ENCODE measurements at regions not wholly inside any gene's neighbourhood (a gene's known extent, or its start where the extent isn't known, plus 50 kb on each side); places are given as distances from the start of the nearest gene placed in this dataset.

- TF ChIP-seq RAD21 (IDR thresholded peaks at IDR 0.05; ENCODE audit: low read depth) (no peak), CREB1 (IDR thresholded peaks at IDR 0.05; ENCODE audit: low read depth) (no peak), EP300 (IDR thresholded peaks at IDR 0.05; ENCODE audit: borderline replicate concordance) (no peak), YY1 (IDR thresholded peaks at IDR 0.05; ENCODE audit: low read depth) (no peak), FOXM1 (IDR thresholded peaks at IDR 0.05; ENCODE audit: borderline replicate concordance, low read depth) (no peak), TAF1 (IDR thresholded peaks at IDR 0.05; ENCODE audit: low read depth) (no peak), TEAD4 (IDR thresholded peaks at IDR 0.05) (no peak), CEBPB (IDR thresholded peaks at IDR 0.05) (no peak), TCF12 (IDR thresholded peaks at IDR 0.05; ENCODE audit: low read depth) (no peak), EGR1 (IDR thresholded peaks at IDR 0.05) (no peak), ZBTB7A (IDR thresholded peaks at IDR 0.05; ENCODE audit: low read depth) (no peak), NFIC (IDR thresholded peaks at IDR 0.05) (no peak)
- TF ChIP-seq, protein P1, sequence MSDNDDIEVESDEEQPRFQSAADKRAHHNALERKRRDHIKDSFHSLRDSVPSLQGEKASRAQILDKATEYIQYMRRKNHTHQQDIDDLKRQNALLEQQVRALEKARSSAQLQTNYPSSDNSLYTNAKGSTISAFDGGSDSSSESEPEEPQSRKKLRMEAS (IDR thresholded peaks at IDR 0.05) = no peak
- TF ChIP-seq, protein P2, sequence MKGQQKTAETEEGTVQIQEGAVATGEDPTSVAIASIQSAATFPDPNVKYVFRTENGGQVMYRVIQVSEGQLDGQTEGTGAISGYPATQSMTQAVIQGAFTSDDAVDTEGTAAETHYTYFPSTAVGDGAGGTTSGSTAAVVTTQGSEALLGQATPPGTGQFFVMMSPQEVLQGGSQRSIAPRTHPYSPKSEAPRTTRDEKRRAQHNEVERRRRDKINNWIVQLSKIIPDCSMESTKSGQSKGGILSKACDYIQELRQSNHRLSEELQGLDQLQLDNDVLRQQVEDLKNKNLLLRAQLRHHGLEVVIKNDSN (IDR thresholded peaks at IDR 0.05) = no peak
- TF ChIP-seq, protein P3, sequence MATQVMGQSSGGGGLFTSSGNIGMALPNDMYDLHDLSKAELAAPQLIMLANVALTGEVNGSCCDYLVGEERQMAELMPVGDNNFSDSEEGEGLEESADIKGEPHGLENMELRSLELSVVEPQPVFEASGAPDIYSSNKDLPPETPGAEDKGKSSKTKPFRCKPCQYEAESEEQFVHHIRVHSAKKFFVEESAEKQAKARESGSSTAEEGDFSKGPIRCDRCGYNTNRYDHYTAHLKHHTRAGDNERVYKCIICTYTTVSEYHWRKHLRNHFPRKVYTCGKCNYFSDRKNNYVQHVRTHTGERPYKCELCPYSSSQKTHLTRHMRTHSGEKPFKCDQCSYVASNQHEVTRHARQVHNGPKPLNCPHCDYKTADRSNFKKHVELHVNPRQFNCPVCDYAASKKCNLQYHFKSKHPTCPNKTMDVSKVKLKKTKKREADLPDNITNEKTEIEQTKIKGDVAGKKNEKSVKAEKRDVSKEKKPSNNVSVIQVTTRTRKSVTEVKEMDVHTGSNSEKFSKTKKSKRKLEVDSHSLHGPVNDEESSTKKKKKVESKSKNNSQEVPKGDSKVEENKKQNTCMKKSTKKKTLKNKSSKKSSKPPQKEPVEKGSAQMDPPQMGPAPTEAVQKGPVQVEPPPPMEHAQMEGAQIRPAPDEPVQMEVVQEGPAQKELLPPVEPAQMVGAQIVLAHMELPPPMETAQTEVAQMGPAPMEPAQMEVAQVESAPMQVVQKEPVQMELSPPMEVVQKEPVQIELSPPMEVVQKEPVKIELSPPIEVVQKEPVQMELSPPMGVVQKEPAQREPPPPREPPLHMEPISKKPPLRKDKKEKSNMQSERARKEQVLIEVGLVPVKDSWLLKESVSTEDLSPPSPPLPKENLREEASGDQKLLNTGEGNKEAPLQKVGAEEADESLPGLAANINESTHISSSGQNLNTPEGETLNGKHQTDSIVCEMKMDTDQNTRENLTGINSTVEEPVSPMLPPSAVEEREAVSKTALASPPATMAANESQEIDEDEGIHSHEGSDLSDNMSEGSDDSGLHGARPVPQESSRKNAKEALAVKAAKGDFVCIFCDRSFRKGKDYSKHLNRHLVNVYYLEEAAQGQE (IDR thresholded peaks at IDR 0.05; ENCODE audit: low read depth) = no peak
Measured at GRCh38 chr6:163965426-163966348, 551.2 kb downstream of the QKI start.

GRCh38 chr6:163964789-163965188 is 550.3 kb downstream of the QKI start:
- TF ChIP-seq TEAD4 (IDR thresholded peaks at IDR 0.05) (no peak), CREB1 (IDR thresholded peaks at IDR 0.05; ENCODE audit: low read depth) (no peak), TCF12 (IDR thresholded peaks at IDR 0.05; ENCODE audit: low read depth) (no peak), EP300 (IDR thresholded peaks at IDR 0.05; ENCODE audit: borderline replicate concordance) (no peak)
- TF ChIP-seq, protein P2 (IDR thresholded peaks at IDR 0.05) = no peak

- TF ChIP-seq CEBPB (IDR thresholded peaks at IDR 0.05) = no peak
- TF ChIP-seq TEAD4 (IDR thresholded peaks at IDR 0.05) = no peak
- TF ChIP-seq FOXM1 (IDR thresholded peaks at IDR 0.05; ENCODE audit: borderline replicate concordance, low read depth) = no peak
- TF ChIP-seq YY1 (IDR thresholded peaks at IDR 0.05; ENCODE audit: low read depth) = no peak
Measured at GRCh38 chr6:163963205-163964120, 548.9 kb downstream of the QKI start.

- TF ChIP-seq, protein P3 (IDR thresholded peaks at IDR 0.05; ENCODE audit: low read depth) = no peak
- TF ChIP-seq NFIC (IDR thresholded peaks at IDR 0.05) (no peak), EP300 (IDR thresholded peaks at IDR 0.05; ENCODE audit: borderline replicate concordance) (no peak), TEAD4 (IDR thresholded peaks at IDR 0.05) (no peak), RAD21 (IDR thresholded peaks at IDR 0.05; ENCODE audit: low read depth) (no peak), ZBTB7A (IDR thresholded peaks at IDR 0.05; ENCODE audit: low read depth) (no peak), EGR1 (IDR thresholded peaks at IDR 0.05) (no peak), TCF12 (IDR thresholded peaks at IDR 0.05; ENCODE audit: low read depth) (no peak), CEBPB (IDR thresholded peaks at IDR 0.05) (no peak)
- TF ChIP-seq, protein P1 (IDR thresholded peaks at IDR 0.05) = no peak
Measured at GRCh38 chr6:163962627-163963117, 548.2 kb downstream of the QKI start.

DNA sequence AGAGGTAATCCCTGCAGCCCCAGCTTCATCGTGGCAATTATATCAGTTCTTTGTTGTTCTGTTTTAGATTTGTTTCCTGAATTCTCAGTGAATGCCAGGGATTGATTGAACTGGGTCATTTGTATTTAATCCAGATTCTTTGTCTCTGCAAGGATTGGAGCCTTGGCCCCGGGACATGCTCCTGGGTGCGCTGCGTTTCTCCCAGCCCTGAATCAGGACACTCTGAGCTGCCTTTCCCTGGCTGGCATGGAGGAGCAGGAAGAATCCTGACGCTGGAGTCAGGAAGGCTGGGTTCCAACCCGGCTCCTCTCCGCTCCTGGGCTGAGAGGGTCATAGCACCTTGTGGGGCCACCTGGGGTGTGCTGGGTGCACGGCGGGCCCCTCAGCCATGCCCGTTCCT is 545.6 kb downstream of the QKI start:
- TF ChIP-seq TCF12 (IDR thresholded peaks at IDR 0.05; ENCODE audit: low read depth) = no peak
- no peak for TF ChIP-seq TAF1 (IDR thresholded peaks at IDR 0.05; ENCODE audit: low read depth)
